Chondrocyte (in vitro differentiated cells): ENCODE measurements at regions not wholly inside any gene's neighbourhood (a gene's known extent, or its start where the extent isn't known, plus 50 kb on each side); places are given as distances from the start of the nearest gene placed in this dataset.

ENCODE experiments used
- DNase-seq: peaks from one replicate; pipeline ENCODE4 v3.0.0; 2021; ENCODE audit warnings: mixed read lengths, low spot score
- H3K27ac Mint-ChIP-seq: one replicate; pipeline ENCODE4 v1.8.0; 2021; ENCODE audit warnings: mild to moderate bottlenecking, moderate library complexity, mixed read lengths; ENCODE audit not compliant: unreplicated experiment
- H3K27me3 Mint-ChIP-seq: 2 replicates; pipeline ENCODE4 v1.8.0; 2021; ENCODE audit warnings: low read depth, mixed read lengths
- H3K36me3 Mint-ChIP-seq: 2 replicates; pipeline ENCODE4 v1.8.0; 2021; ENCODE audit warnings: low read depth, mixed read lengths
- H3K4me1 Mint-ChIP-seq: 2 replicates; pipeline ENCODE4 v1.8.0; 2021; ENCODE audit warnings: low read depth, mild to moderate bottlenecking, mixed read lengths
- H3K4me3 Mint-ChIP-seq: one replicate; pipeline ENCODE4 v1.8.0; 2021; ENCODE audit warnings: mild to moderate bottlenecking, moderate library complexity, mixed read lengths; ENCODE audit not compliant: unreplicated experiment
- H3K9me3 Mint-ChIP-seq: 2 replicates; pipeline ENCODE4 v1.8.0; 2021; ENCODE audit warnings: low read depth, mixed read lengths
- CTCF ChIP-seq: fragments of 200-600 bp; sonication (generic); IDR thresholded peaks from 2 replicates; pipeline ENCODE4 v1.5.0; 2021; ENCODE audit warnings: antibody characterized with exemption, mild to moderate bottlenecking, moderate library complexity

GRCh38 chr9:106693558-106693957 is 169.4 kb upstream of the ZNF462 start:
- no peaks in the 10 kb centered on the region for H3K36me3 Mint-ChIP-seq
- TF ChIP-seq CTCF, result no peak
- H3K27me3 Mint-ChIP-seq, result no peaks in the 10 kb centered on the region
- H3K4me3 Mint-ChIP-seq, result no peak overlapping the region
- peak overlapping the region; percentile 45 for H3K27ac Mint-ChIP-seq
- DNase-seq, result no peak
- H3K9me3 Mint-ChIP-seq, result no peaks in the 10 kb centered on the region
- H3K4me1 Mint-ChIP-seq, result peaks cover 27% of the 10 kb centered on the region

- Mint-ChIP-seq H3K27ac (peak overlapping the region; percentile 97), H3K27me3 (no peaks in the 10 kb centered on the region), H3K4me1 (peaks cover 32% of the 10 kb centered on the region), H3K9me3 (no peaks in the 10 kb centered on the region), H3K4me3 (no peak overlapping the region), H3K36me3 (no peaks in the 10 kb centered on the region)
- no peak for TF ChIP-seq CTCF
- no peak for DNase-seq
Measured at GRCh38 chr9:106696804-106697203, 166.2 kb upstream of the ZNF462 start.

- Mint-ChIP-seq H3K36me3 (no peaks in the 10 kb centered on the region), H3K27ac (peak overlapping the region; percentile 97), H3K4me3 (peak overlapping the region; percentile 77), H3K9me3 (no peaks in the 10 kb centered on the region), H3K27me3 (no peaks in the 10 kb centered on the region), H3K4me1 (peaks cover 32% of the 10 kb centered on the region)
- no peak for DNase-seq
- TF ChIP-seq CTCF, result no peak
Measured at GRCh38 chr9:106697390-106697749, 165.6 kb upstream of the ZNF462 start.

- DNase-seq, result peak; percentile 84
- Mint-ChIP-seq H3K36me3 (no peaks in the 10 kb centered on the region), H3K9me3 (no peaks in the 10 kb centered on the region), H3K27ac (peak overlapping the region; percentile 97), H3K4me1 (peaks cover 32% of the 10 kb centered on the region), H3K4me3 (peak overlapping the region; percentile 77), H3K27me3 (no peaks in the 10 kb centered on the region)
- TF ChIP-seq CTCF, result no peak
Measured at GRCh38 chr9:106697750-106698502, 165.0 kb upstream of the ZNF462 start.

GRCh38 chr9:106700676-106701075 is 162.3 kb upstream of the ZNF462 start:
- no peaks in the 10 kb centered on the region for H3K36me3 Mint-ChIP-seq
- no peaks in the 10 kb centered on the region for H3K27me3 Mint-ChIP-seq
- H3K9me3 Mint-ChIP-seq, result peaks cover 8% of the 10 kb centered on the region
- H3K4me1 Mint-ChIP-seq, result peaks cover 28% of the 10 kb centered on the region
- no peak overlapping the region for H3K27ac Mint-ChIP-seq
- DNase-seq, result no peak
- no peak for TF ChIP-seq CTCF
- no peak overlapping the region for H3K4me3 Mint-ChIP-seq
